T-cell (primary cell): ENCODE measurements at regions not wholly inside any gene's neighbourhood (a gene's known extent, or its start where the extent isn't known, plus 50 kb on each side); places are given as distances from the start of the nearest gene placed in this dataset.

ENCODE experiments used
- ATAC-seq, 4 experiments: fragments of 200-7000 bp in 3 of 4; fragments of 150-1000 bp in 1 of 4; cut with Tn5 transposase; replicated peaks in 1 of 4; 1 replicate in 3 of 4; 2 replicates in 1 of 4; pipeline ENCODE4 v1.10.0; 2021; ENCODE audit warnings: moderate library complexity in 3 of 4, mild to moderate bottlenecking in 2 of 4, moderate number of reproducible peaks in 1 of 4
- CTCF ChIA-PET, 2 donors: fragments of 300-600 bp; sonication (Branson Sonifier 250); formaldehyde crosslinking; loops; one replicate each; lab custom pipeline; 2022; ENCODE audit warnings: antibody characterized with exemption in 2 of 2; lab: Charles Lee
- POLR2A ChIA-PET, 2 donors: fragments of 300-600 bp; sonication (Branson Sonifier 250); formaldehyde crosslinking; loops; one replicate each; lab custom pipeline; 2022; ENCODE audit warnings: antibody characterized with exemption in 2 of 2; lab: Charles Lee
- DNase-seq, 35 experiments: peaks; one replicate each; pipeline versions ENCODE4 v3.0.0 to v3.0.0-alpha.2; 2013 to 2023
- H3K27ac ChIP-seq: one replicate; pipeline ENCODE4 v1.5.1; 2013; ENCODE audit warnings: low read length
- H3K27me3 ChIP-seq, 2 experiments: replicated peaks in 1 of 2; 1 replicate in 1 of 2; 2 replicates in 1 of 2; pipeline versions ENCODE4 v1.6.1 to v1.7.0; 2013; ENCODE audit warnings: low read length in 1 of 2, mixed read lengths in 1 of 2; ENCODE audit not compliant: control insufficient read depth in 2 of 2, insufficient read depth in 2 of 2; ENCODE audit errors: extremely low read depth in 1 of 2
- H3K36me3 ChIP-seq, 2 donors: 1 replicate in 1 of 2; 2 replicates in 1 of 2; pipeline versions ENCODE4 v1.6.1 to v1.7.0; 2013; ENCODE audit warnings: low read length in 1 of 2; ENCODE audit not compliant: control insufficient read depth in 2 of 2, insufficient read depth in 1 of 2; ENCODE audit errors: extremely low read depth in 1 of 2
- H3K4me1 ChIP-seq, 2 experiments: 1 replicate in 1 of 2; 2 replicates in 1 of 2; pipeline versions ENCODE4 v1.6.1 to v1.7.0; 2013; ENCODE audit warnings: low read length in 2 of 2, mixed read lengths in 1 of 2; ENCODE audit not compliant: insufficient read depth in 2 of 2, control insufficient read depth in 1 of 2; ENCODE audit errors: extremely low read depth in 1 of 2
- H3K4me3 ChIP-seq, 2 donors: 1 replicate in 1 of 2; 2 replicates in 1 of 2; pipeline versions ENCODE4 v1.5.1 to v1.7.0; 2013; ENCODE audit warnings: mild to moderate bottlenecking in 2 of 2, low read length in 1 of 2, moderate library complexity in 1 of 2; ENCODE audit not compliant: control insufficient read depth in 1 of 2; ENCODE audit errors: extremely low read depth in 1 of 2
- H3K9me3 ChIP-seq: 2 replicates; pipeline ENCODE4 v1.7.0; 2013
- H3K27ac Mint-ChIP-seq, 2 donors: one replicate each; pipeline ENCODE4 v1.8.0; 2020 to 2021; ENCODE audit warnings: mild to moderate bottlenecking in 2 of 2, mixed read lengths in 2 of 2
- H3K27me3 Mint-ChIP-seq, 2 donors: one replicate each; pipeline ENCODE4 v1.8.0; 2021 to 2022; ENCODE audit warnings: mixed read lengths in 2 of 2
- H3K36me3 Mint-ChIP-seq: one replicate; pipeline ENCODE4 v1.8.0; 2021; ENCODE audit warnings: mixed read lengths
- H3K4me1 Mint-ChIP-seq, 3 donors: one replicate each; pipeline ENCODE4 v1.8.0; 2020 to 2022; ENCODE audit warnings: mixed read lengths in 3 of 3, mild to moderate bottlenecking in 1 of 3
- H3K4me3 Mint-ChIP-seq, 3 donors: one replicate each; pipeline ENCODE4 v1.8.0; 2020 to 2022; ENCODE audit warnings: mild to moderate bottlenecking in 3 of 3, mixed read lengths in 3 of 3, moderate library complexity in 3 of 3
- H3K9me3 Mint-ChIP-seq, 3 donors: one replicate each; pipeline ENCODE4 v1.8.0; 2020 to 2022; ENCODE audit warnings: mixed read lengths in 3 of 3
- WGBS: methylation state at CpG from one replicate; pipeline ENCODE4 v1.1.5; 2013; ENCODE audit warnings: missing lambda C conversion rate; ENCODE audit not compliant: insufficient coverage; 5-methylcytosine and 5-hydroxymethylcytosine counted together

DNA sequence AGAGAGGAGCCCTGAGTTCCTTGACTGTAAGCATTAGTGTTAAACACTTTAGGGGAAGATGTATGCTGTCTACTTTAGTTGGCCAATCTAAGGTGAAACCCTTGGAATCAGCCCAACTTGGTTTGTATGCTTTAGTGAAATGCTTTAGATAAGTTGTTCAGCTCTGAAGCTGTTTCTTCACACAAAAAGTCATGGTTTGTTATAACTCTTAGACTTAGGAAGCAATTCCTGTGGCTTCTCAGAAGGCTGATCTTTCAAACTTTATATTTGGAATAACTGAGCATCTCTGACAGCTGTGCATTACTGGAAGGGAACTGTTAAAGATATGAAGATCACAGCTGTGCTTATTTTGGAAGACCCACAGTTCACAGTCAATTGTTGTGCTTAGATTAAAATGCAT, 714.1 kb downstream of the FAT4 start:
- H3K4me1 ChIP-seq: no peaks in the 10 kb centered on the region
- DNase-seq (no peak), ATAC-seq (no peak)
- peaks cover 8 to 22% (median 10%) of the 10 kb centered on the region in 3 donors for H3K9me3 Mint-ChIP-seq
- H3K27me3 Mint-ChIP-seq: no peaks in the 10 kb centered on the region
- no peak overlapping the region for H3K27ac Mint-ChIP-seq
- H3K4me3 Mint-ChIP-seq: no peak overlapping the region
- H3K4me1 Mint-ChIP-seq: no peaks in the 10 kb centered on the region
- H3K4me3 ChIP-seq: no peak overlapping the region
- no peaks in the 10 kb centered on the region for H3K36me3 Mint-ChIP-seq
- H3K36me3 ChIP-seq: no peaks in the 10 kb centered on the region
- H3K27ac ChIP-seq: no peak overlapping the region
- no peaks in the 10 kb centered on the region for H3K27me3 ChIP-seq
- H3K9me3 ChIP-seq: no peaks in the 10 kb centered on the region
- POLR2A ChIA-PET: no interaction called here
- CTCF ChIA-PET: no interaction called here

DNA sequence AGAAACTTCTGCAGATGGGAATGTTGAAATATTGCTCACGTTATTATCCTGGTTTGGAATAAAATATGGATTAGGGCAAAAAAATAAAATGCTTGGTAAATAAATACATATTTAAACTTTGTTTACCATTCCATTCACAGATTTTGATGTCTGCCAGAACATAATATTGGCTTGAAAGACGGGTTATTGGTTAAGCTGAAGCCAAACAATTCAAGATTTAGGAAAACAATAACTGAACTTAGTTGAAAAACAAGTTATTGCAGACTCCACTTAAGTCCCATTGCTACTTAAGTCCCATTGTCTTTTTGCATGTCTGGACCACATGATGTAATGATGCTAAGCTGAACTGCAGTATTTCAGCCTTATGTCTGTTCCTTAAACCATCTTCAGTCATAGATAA, 722.5 kb downstream of the FAT4 start:
- no peak overlapping the region for H3K4me3 ChIP-seq
- POLR2A ChIA-PET: no interaction called here
- no peak overlapping the region for H3K4me3 Mint-ChIP-seq
- no peaks in the 10 kb centered on the region for H3K36me3 ChIP-seq
- H3K4me1 Mint-ChIP-seq: no peaks in the 10 kb centered on the region
- H3K36me3 Mint-ChIP-seq: no peaks in the 10 kb centered on the region
- H3K9me3 ChIP-seq: no peaks in the 10 kb centered on the region
- no peak overlapping the region for H3K27ac Mint-ChIP-seq
- no peaks in the 10 kb centered on the region for H3K4me1 ChIP-seq
- ATAC-seq (no peak), DNase-seq (no peak)
- CTCF ChIA-PET: no interaction called here
- no peaks in the 10 kb centered on the region for H3K27me3 ChIP-seq
- no peaks in the 10 kb centered on the region for H3K27me3 Mint-ChIP-seq
- peaks cover 0 to 13% (median 3%) of the 10 kb centered on the region in 3 donors for H3K9me3 Mint-ChIP-seq
- H3K27ac ChIP-seq: no peak overlapping the region
- WGBS: no CpG with 5 or more reads among the region's 2 CpGs

DNA sequence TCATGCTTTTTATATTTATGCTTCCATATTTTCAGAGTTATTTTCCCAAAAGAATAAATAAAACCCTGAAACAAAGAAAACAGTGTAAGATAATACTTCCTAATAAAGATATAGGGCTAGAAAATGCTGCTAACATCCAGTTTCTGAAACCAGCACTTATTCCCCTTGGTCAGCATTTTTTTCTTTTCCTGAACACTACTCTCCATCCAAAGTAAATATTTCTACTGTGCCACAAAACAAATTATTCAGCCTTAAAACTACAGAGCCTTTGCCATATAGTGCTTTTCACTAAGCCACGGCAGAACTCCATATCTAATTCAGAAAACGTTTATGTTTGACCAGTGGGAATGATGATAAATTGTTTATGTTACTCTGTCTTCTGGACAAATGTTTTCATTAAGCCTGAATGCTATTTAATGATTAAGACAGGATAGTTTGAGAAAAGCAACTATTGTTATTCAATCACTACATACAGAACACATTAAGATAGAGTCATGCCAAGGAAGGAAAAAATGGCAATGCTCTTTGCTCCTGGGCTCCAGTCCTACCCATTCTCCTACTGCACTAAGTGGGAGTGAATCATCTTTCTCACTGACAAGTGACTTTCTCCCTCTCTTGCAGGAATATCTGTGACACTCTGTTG, 723.9 kb downstream of the FAT4 start:
- H3K4me1 Mint-ChIP-seq: no peaks in the 10 kb centered on the region
- ATAC-seq: no peak
- H3K4me3 ChIP-seq: no peak overlapping the region

GRCh38 chr4:126046081-126046614, 731.4 kb downstream of the FAT4 start:
- no CpG with 5 or more reads among the region's 2 CpGs for WGBS
- peaks cover 7 to 11% (median 8%) of the 10 kb centered on the region in 3 donors for H3K9me3 Mint-ChIP-seq
- POLR2A ChIA-PET: no interaction called here
- no peaks in the 10 kb centered on the region for H3K4me1 Mint-ChIP-seq
- no peak overlapping the region for H3K4me3 Mint-ChIP-seq
- ATAC-seq (no peak), DNase-seq (no peak)
- no peaks in the 10 kb centered on the region for H3K27me3 ChIP-seq
- H3K36me3 Mint-ChIP-seq: no peaks in the 10 kb centered on the region
- no peak overlapping the region for H3K27ac Mint-ChIP-seq
- H3K27ac ChIP-seq: no peak overlapping the region
- no peaks in the 10 kb centered on the region for H3K36me3 ChIP-seq
- no peaks in the 10 kb centered on the region for H3K4me1 ChIP-seq
- no peak overlapping the region for H3K4me3 ChIP-seq
- CTCF ChIA-PET: no interaction called here
- H3K27me3 Mint-ChIP-seq: no peaks in the 10 kb centered on the region
- H3K9me3 ChIP-seq: no peaks in the 10 kb centered on the region

More for the DNA sequence above, 723.9 kb downstream of the FAT4 start:
- H3K36me3 Mint-ChIP-seq: no peaks in the 10 kb centered on the region
- no peak for DNase-seq
- no peak overlapping the region for H3K27ac ChIP-seq
- peaks cover 0 to 7% (median 6%) of the 10 kb centered on the region in 3 donors for H3K9me3 Mint-ChIP-seq
- no peaks in the 10 kb centered on the region for H3K27me3 ChIP-seq
- CTCF ChIA-PET: no interaction called here
- POLR2A ChIA-PET: no interaction called here
- WGBS: no CpG with 5 or more reads among the region's 2 CpGs
- no peak overlapping the region for H3K4me3 Mint-ChIP-seq
- no peaks in the 10 kb centered on the region for H3K27me3 Mint-ChIP-seq
- H3K4me1 ChIP-seq: no peaks in the 10 kb centered on the region
- no peaks in the 10 kb centered on the region for H3K36me3 ChIP-seq
- no peak overlapping the region for H3K27ac Mint-ChIP-seq
- H3K9me3 ChIP-seq: no peaks in the 10 kb centered on the region

DNA sequence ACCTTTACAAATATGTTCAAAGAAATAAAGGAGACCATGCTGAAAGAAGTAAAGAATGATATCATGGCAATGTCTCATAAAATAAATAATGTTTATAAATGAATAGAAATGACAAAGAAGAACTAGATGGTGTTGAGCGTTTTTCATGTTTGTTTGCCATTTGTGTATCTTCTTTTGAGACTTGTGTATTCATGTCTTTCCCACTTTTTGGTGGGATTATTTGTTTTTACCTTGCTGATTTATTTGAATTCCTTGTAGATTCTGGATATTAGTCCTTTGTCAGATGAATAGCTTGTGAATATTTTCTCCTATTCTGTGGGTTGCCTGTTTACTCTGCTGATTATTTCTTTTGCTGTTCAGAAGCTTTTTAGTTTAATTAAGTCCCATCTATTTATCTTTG, 732.4 kb downstream of the FAT4 start:
- no peaks in the 10 kb centered on the region for H3K9me3 ChIP-seq
- no peak overlapping the region for H3K27ac ChIP-seq
- Mint-ChIP-seq H3K9me3 (peaks cover 6 to 10% (median 8%) of the 10 kb centered on the region in 3 donors), H3K4me3 (no peak overlapping the region), H3K27me3 (no peaks in the 10 kb centered on the region), H3K4me1 (no peaks in the 10 kb centered on the region), H3K27ac (no peak overlapping the region), H3K36me3 (no peaks in the 10 kb centered on the region)
- WGBS: 33% methylated on average over 1 of the region's 1 CpG
- ChIA-PET POLR2A (no interaction called here), CTCF (no interaction called here)
- no peaks in the 10 kb centered on the region for H3K36me3 ChIP-seq
- ATAC-seq (no peak), DNase-seq (no peak)
- no peaks in the 10 kb centered on the region for H3K4me1 ChIP-seq
- no peak overlapping the region for H3K4me3 ChIP-seq
- no peaks in the 10 kb centered on the region for H3K27me3 ChIP-seq

DNA sequence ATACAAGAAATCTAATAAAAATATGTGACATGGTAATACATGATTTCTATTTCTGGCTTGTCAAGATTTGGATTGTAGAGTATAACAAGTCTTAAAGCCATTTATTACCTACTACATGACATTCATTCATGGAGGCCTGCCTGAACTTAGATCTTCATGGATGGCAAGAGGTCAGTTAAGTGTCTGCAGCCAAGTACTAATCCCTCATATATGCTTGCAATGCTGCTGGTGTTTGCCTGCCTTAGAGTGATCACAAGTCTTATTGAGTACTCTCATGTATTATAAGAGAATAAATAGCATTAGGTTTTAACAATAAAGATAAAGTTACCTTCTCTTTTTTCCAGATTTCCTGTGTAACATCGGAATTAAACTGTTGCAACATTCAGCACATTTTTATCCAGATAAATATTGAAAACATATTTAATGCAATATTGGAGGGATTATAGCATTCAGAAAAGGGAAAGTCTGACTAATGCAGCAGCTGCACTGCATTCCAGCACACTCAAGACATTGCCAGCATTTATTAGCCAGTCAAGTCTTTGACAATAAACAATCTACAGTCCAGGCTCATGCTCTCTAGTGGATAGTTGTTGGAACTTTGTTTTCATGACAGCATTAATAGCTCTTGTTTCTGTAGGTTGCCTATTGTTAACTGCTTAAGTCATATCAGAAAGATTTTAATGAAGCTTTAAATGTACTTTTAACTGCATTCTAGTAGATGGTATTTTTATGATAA, 737.1 kb downstream of the FAT4 start:
- ATAC-seq (no peak), DNase-seq (no peak)
- Mint-ChIP-seq H3K9me3 (peaks cover 5 to 6% (median 6%) of the 10 kb centered on the region in 3 donors), H3K36me3 (no peaks in the 10 kb centered on the region), H3K4me3 (no peak overlapping the region), H3K27ac (no peak overlapping the region), H3K4me1 (no peaks in the 10 kb centered on the region), H3K27me3 (no peaks in the 10 kb centered on the region)
- Histone ChIP-seq H3K4me3 (no peak overlapping the region), H3K4me1 (no peaks in the 10 kb centered on the region), H3K9me3 (no peaks in the 10 kb centered on the region), H3K36me3 (no peaks in the 10 kb centered on the region), H3K27me3 (no peaks in the 10 kb centered on the region), H3K27ac (no peak overlapping the region)
- POLR2A ChIA-PET: no interaction called here
- no CpG with 5 or more reads among the region's 1 CpG for WGBS
- CTCF ChIA-PET: no interaction called here
